ENCODE measurements at regions not wholly inside any gene's neighbourhood (a gene's known extent, or its start where the extent isn't known, plus 50 kb on each side); places are given as distances from the start of the nearest gene placed in this dataset.

- DNase-seq (ENCODE audit: low spot score in 2 of 2), result no peak
- Histone ChIP-seq H3K27me3 (ENCODE audit: low read depth) (no peaks in the 10 kb centered on the region), H3K9me3 (no peaks in the 10 kb centered on the region), H3K4me3 (no peak overlapping the region), H3K36me3 (replicated peaks) (no peaks in the 10 kb centered on the region), H3K4me1 (peaks cover 14% of the 10 kb centered on the region)
- in situ Hi-C loops (cut with MboI; ENCODE audit: low sequenced_read_pairs), result no loop called here
Measured at GRCh38 chr4:90007494-90008167, 113.0 kb downstream of the MMRN1 start.

GRCh38 chr4:90012918-90013317 is 114.3 kb upstream of the CCSER1 start:
- Histone ChIP-seq H3K9me3 (no peaks in the 10 kb centered on the region), H3K36me3 (replicated peaks) (no peaks in the 10 kb centered on the region), H3K27me3 (ENCODE audit: low read depth) (no peaks in the 10 kb centered on the region), H3K4me3 (no peak overlapping the region), H3K4me1 (no peaks in the 10 kb centered on the region)
- in situ Hi-C loops (cut with MboI; ENCODE audit: low sequenced_read_pairs), result no loop called here
- DNase-seq (ENCODE audit: low spot score in 2 of 2), result no peak

- Histone ChIP-seq H3K4me3 (no peak overlapping the region), H3K36me3 (replicated peaks) (no peaks in the 10 kb centered on the region), H3K9me3 (no peaks in the 10 kb centered on the region), H3K27me3 (ENCODE audit: low read depth) (no peaks in the 10 kb centered on the region), H3K4me1 (peaks cover 5% of the 10 kb centered on the region; the same call in 1 of the 2 replicates)
- DNase-seq (ENCODE audit: low spot score in 2 of 2), result no peak
- in situ Hi-C loops (cut with MboI; ENCODE audit: low sequenced_read_pairs), result no loop called here
Measured at GRCh38 chr4:90024519-90024918, 102.7 kb upstream of the CCSER1 start.

GRCh38 chr4:90025248-90025647 is 101.9 kb upstream of the CCSER1 start:
- DNase-seq (ENCODE audit: low spot score in 2 of 2), result peak in 1 of 2 experiments; percentile 52

GRCh38 chr4:90027565-90027964 is 99.6 kb upstream of the CCSER1 start:
- Histone ChIP-seq H3K9me3 (no peaks in the 10 kb centered on the region), H3K27me3 (ENCODE audit: low read depth) (no peaks in the 10 kb centered on the region), H3K4me1 (peaks cover 5% of the 10 kb centered on the region; the same call in 1 of the 2 replicates), H3K4me3 (no peak overlapping the region), H3K36me3 (replicated peaks) (no peaks in the 10 kb centered on the region)
- no peak for DNase-seq (ENCODE audit: low spot score in 2 of 2)
- in situ Hi-C loops (cut with MboI; ENCODE audit: low sequenced_read_pairs), result no loop called here

More at GRCh38 chr4:90025248-90025647, 101.9 kb upstream of the CCSER1 start:
- no peaks in the 10 kb centered on the region for H3K9me3 ChIP-seq
- H3K4me1 ChIP-seq, result peaks cover 5% of the 10 kb centered on the region; the same call in 1 of the 2 replicates
- in situ Hi-C loops (cut with MboI; ENCODE audit: low sequenced_read_pairs), result no loop called here
- no peaks in the 10 kb centered on the region for H3K36me3 ChIP-seq (replicated peaks)
- H3K4me3 ChIP-seq, result no peak overlapping the region
- no peaks in the 10 kb centered on the region for H3K27me3 ChIP-seq (ENCODE audit: low read depth)

GRCh38 chr4:90028460-90028859 is 98.7 kb upstream of the CCSER1 start:
- Histone ChIP-seq H3K4me3 (no peak overlapping the region), H3K4me1 (peaks cover 5% of the 10 kb centered on the region; the same call in 1 of the 2 replicates), H3K27me3 (ENCODE audit: low read depth) (no peaks in the 10 kb centered on the region), H3K9me3 (no peaks in the 10 kb centered on the region), H3K36me3 (replicated peaks) (no peaks in the 10 kb centered on the region)
- no peak for DNase-seq (ENCODE audit: low spot score in 2 of 2)
- in situ Hi-C loops (cut with MboI; ENCODE audit: low sequenced_read_pairs), result no loop called here

GRCh38 chr4:90030202-90030601 is 97.0 kb upstream of the CCSER1 start:
- H3K4me3 ChIP-seq, result no peak overlapping the region
- no peaks in the 10 kb centered on the region for H3K36me3 ChIP-seq (replicated peaks)
- in situ Hi-C loops (cut with MboI; ENCODE audit: low sequenced_read_pairs), result no loop called here
- no peaks in the 10 kb centered on the region for H3K27me3 ChIP-seq (ENCODE audit: low read depth)
- peaks cover 3% of the 10 kb centered on the region; the same call in 1 of the 2 replicates for H3K4me1 ChIP-seq
- no peak for DNase-seq (ENCODE audit: low spot score in 2 of 2)
- H3K9me3 ChIP-seq, result no peaks in the 10 kb centered on the region

GRCh38 chr4:90030953-90031352 is 96.2 kb upstream of the CCSER1 start:
- Histone ChIP-seq H3K4me3 (no peak overlapping the region), H3K9me3 (no peaks in the 10 kb centered on the region), H3K27me3 (ENCODE audit: low read depth) (no peaks in the 10 kb centered on the region), H3K36me3 (replicated peaks) (no peaks in the 10 kb centered on the region), H3K4me1 (no peaks in the 10 kb centered on the region)
- in situ Hi-C loops (cut with MboI; ENCODE audit: low sequenced_read_pairs), result no loop called here
- peak; percentile 31 to 47 for DNase-seq (ENCODE audit: low spot score in 2 of 2)

- Histone ChIP-seq H3K9me3 (no peaks in the 10 kb centered on the region), H3K4me3 (no peak overlapping the region), H3K36me3 (replicated peaks) (no peaks in the 10 kb centered on the region), H3K4me1 (no peaks in the 10 kb centered on the region), H3K27me3 (ENCODE audit: low read depth) (no peaks in the 10 kb centered on the region)
- DNase-seq (ENCODE audit: low spot score in 2 of 2), result no peak
- in situ Hi-C loops (cut with MboI; ENCODE audit: low sequenced_read_pairs), result no loop called here
Measured at GRCh38 chr4:90039122-90039521, 88.1 kb upstream of the CCSER1 start.

- Histone ChIP-seq H3K4me3 (no peak overlapping the region), H3K4me1 (peaks cover 14% of the 10 kb centered on the region), H3K27me3 (ENCODE audit: low read depth) (no peaks in the 10 kb centered on the region), H3K9me3 (no peaks in the 10 kb centered on the region), H3K36me3 (replicated peaks) (no peaks in the 10 kb centered on the region)
- no peak for DNase-seq (ENCODE audit: low spot score in 2 of 2)
- in situ Hi-C loops (cut with MboI; ENCODE audit: low sequenced_read_pairs), result no loop called here
Measured at GRCh38 chr4:90051999-90052398, 75.2 kb upstream of the CCSER1 start.

- in situ Hi-C loops (cut with MboI; ENCODE audit: low sequenced_read_pairs), result no loop called here
- no peaks in the 10 kb centered on the region for H3K36me3 ChIP-seq (replicated peaks)
- no peak overlapping the region for H3K4me3 ChIP-seq
- no peaks in the 10 kb centered on the region for H3K27me3 ChIP-seq (ENCODE audit: low read depth)
- no peak for DNase-seq (ENCODE audit: low spot score in 2 of 2)
- no peaks in the 10 kb centered on the region for H3K9me3 ChIP-seq
- H3K4me1 ChIP-seq, result peaks cover 20% of the 10 kb centered on the region
Measured at GRCh38 chr4:90057091-90057490, 70.1 kb upstream of the CCSER1 start.

GRCh38 chr4:90060039-90060438 is 67.2 kb upstream of the CCSER1 start:
- H3K9me3 ChIP-seq, result no peaks in the 10 kb centered on the region
- no peaks in the 10 kb centered on the region for H3K36me3 ChIP-seq (replicated peaks)
- H3K27me3 ChIP-seq (ENCODE audit: low read depth), result no peaks in the 10 kb centered on the region
- H3K4me3 ChIP-seq, result no peak overlapping the region
- in situ Hi-C loops (cut with MboI; ENCODE audit: low sequenced_read_pairs), result no loop called here
- no peak for DNase-seq (ENCODE audit: low spot score in 2 of 2)
- peaks cover 20% of the 10 kb centered on the region for H3K4me1 ChIP-seq

- no peak overlapping the region for H3K4me3 ChIP-seq
- in situ Hi-C loops (cut with MboI; ENCODE audit: low sequenced_read_pairs), result no loop called here
- no peaks in the 10 kb centered on the region for H3K36me3 ChIP-seq (replicated peaks)
- peaks cover 20% of the 10 kb centered on the region for H3K4me1 ChIP-seq
- H3K9me3 ChIP-seq, result no peaks in the 10 kb centered on the region
- H3K27me3 ChIP-seq (ENCODE audit: low read depth), result no peaks in the 10 kb centered on the region
- DNase-seq (ENCODE audit: low spot score in 2 of 2), result peak in 1 of 2 experiments; percentile 19
Measured at GRCh38 chr4:90061881-90062280, 65.3 kb upstream of the CCSER1 start.

- DNase-seq (ENCODE audit: low spot score in 2 of 2), result peak; percentile 57 to 69
- in situ Hi-C loops (cut with MboI; ENCODE audit: low sequenced_read_pairs), result no loop called here
- no peak overlapping the region for H3K4me3 ChIP-seq
- H3K27me3 ChIP-seq (ENCODE audit: low read depth), result no peaks in the 10 kb centered on the region
- H3K36me3 ChIP-seq (replicated peaks), result no peaks in the 10 kb centered on the region
- H3K4me1 ChIP-seq, result peaks cover 20% of the 10 kb centered on the region
- no peaks in the 10 kb centered on the region for H3K9me3 ChIP-seq
Measured at GRCh38 chr4:90064196-90064595, 63.0 kb upstream of the CCSER1 start.

- in situ Hi-C loops (cut with MboI; ENCODE audit: low sequenced_read_pairs), result no loop called here
- Histone ChIP-seq H3K4me3 (no peak overlapping the region), H3K4me1 (peaks cover 8% of the 10 kb centered on the region), H3K27me3 (ENCODE audit: low read depth) (no peaks in the 10 kb centered on the region), H3K36me3 (replicated peaks) (no peaks in the 10 kb centered on the region), H3K9me3 (no peaks in the 10 kb centered on the region)
- DNase-seq (ENCODE audit: low spot score in 2 of 2), result no peak
Measured at GRCh38 chr4:90069151-90069550, 58.0 kb upstream of the CCSER1 start.

Data from HAP-1 (cell line).